GM18519 (cell line): ENCODE measurements at regions not wholly inside any gene's neighbourhood (a gene's known extent, or its start where the extent isn't known, plus 50 kb on each side); places are given as distances from the start of the nearest gene placed in this dataset.

Experiments
- ATAC-seq: cut with Tn5 transposase; IDR thresholded peaks from one replicate; pipeline ENCODE4 v1.9.1; 2021; ENCODE audit warnings: mild to moderate bottlenecking, moderate library complexity; ENCODE audit not compliant: unreplicated experiment, low FRiP score

- ATAC-seq, result no peak
Measured at GRCh38 chr12:116453631-116454030, 105.5 kb upstream of the MAP1LC3B2 start.

GRCh38 chr12:116454076-116454475 is 105.1 kb upstream of the MAP1LC3B2 start:
- ATAC-seq, result no peak

- ATAC-seq, result no peak
Measured at GRCh38 chr12:116454950-116455447, 104.2 kb upstream of the MAP1LC3B2 start.

GRCh38 chr12:116455540-116456329 is 103.4 kb upstream of the MAP1LC3B2 start:
- no peak for ATAC-seq

- ATAC-seq, result no peak
Measured at GRCh38 chr12:116456330-116457082, 102.7 kb upstream of the MAP1LC3B2 start.

GRCh38 chr12:116458492-116458891 is 100.7 kb upstream of the MAP1LC3B2 start:
- no peak for ATAC-seq

GRCh38 chr12:116459011-116459875 is 99.9 kb upstream of the MAP1LC3B2 start:
- no peak for ATAC-seq

- ATAC-seq, result no peak
Measured at GRCh38 chr12:116459916-116460663, 99.1 kb upstream of the MAP1LC3B2 start.

- no peak for ATAC-seq
Measured at GRCh38 chr12:116461060-116461459, 98.1 kb upstream of the MAP1LC3B2 start.

- no peak for ATAC-seq
Measured at GRCh38 chr12:116463366-116463765, 95.8 kb upstream of the MAP1LC3B2 start.

GRCh38 chr12:116465407-116465806 is 93.8 kb upstream of the MAP1LC3B2 start:
- no peak for ATAC-seq

- ATAC-seq, result no peak
Measured at GRCh38 chr12:116465856-116466255, 93.3 kb upstream of the MAP1LC3B2 start.

- no peak for ATAC-seq
Measured at GRCh38 chr12:116466536-116466935, 92.6 kb upstream of the MAP1LC3B2 start.

- no peak for ATAC-seq
Measured at GRCh38 chr12:116469344-116469743, 89.8 kb upstream of the MAP1LC3B2 start.

- no peak for ATAC-seq
Measured at GRCh38 chr12:116471544-116471943, 87.6 kb upstream of the MAP1LC3B2 start.

- no peak for ATAC-seq
Measured at GRCh38 chr12:116472193-116472592, 87.0 kb upstream of the MAP1LC3B2 start.

GRCh38 chr12:116473416-116473815 is 85.8 kb upstream of the MAP1LC3B2 start:
- ATAC-seq, result no peak

GRCh38 chr12:116474331-116474730 is 84.8 kb upstream of the MAP1LC3B2 start:
- no peak for ATAC-seq

GRCh38 chr12:116474899-116475298 is 84.3 kb upstream of the MAP1LC3B2 start:
- ATAC-seq, result no peak

- no peak for ATAC-seq
Measured at GRCh38 chr12:116476227-116476822, 82.9 kb upstream of the MAP1LC3B2 start.
